Upper lobe of left lung (tissue), 4 donors: ENCODE measurements at regions not wholly inside any gene's neighbourhood (a gene's known extent, or its start where the extent isn't known, plus 50 kb on each side); places are given as distances from the start of the nearest gene placed in this dataset.

Source experiments
- EP300 ChIP-seq, 4 donors: sonication (generic); formaldehyde crosslinking; IDR thresholded peaks; one replicate each; pipeline ENCODE4 v1.5.1; 2017; ENCODE audit warnings: antibody characterized with exemption in 4 of 4, control low read depth in 2 of 4
- POLR2A ChIP-seq, 4 donors: fragments of 450-650 bp; IDR thresholded peaks; one replicate each; pipeline ENCODE4 v1.5.1; 2016 to 2017; ENCODE audit warnings: antibody characterized with exemption in 4 of 4, mild to moderate bottlenecking in 2 of 4
- POLR2AphosphoS5 ChIP-seq, 2 donors: sonication (generic); formaldehyde crosslinking; IDR thresholded peaks; one replicate each; pipeline ENCODE4 v1.5.1; 2017; ENCODE audit warnings: antibody characterized with exemption in 2 of 2
- TF ChIP-seq, protein P1 (sequence below), 6 experiments: fragments of 450-650 bp in 4 of 6; fragments of 200-600 bp in 2 of 6; sonication (generic) in 2 of 6; IDR thresholded peaks; one replicate each; pipeline ENCODE4 v1.5.1; 2016 to 2019; ENCODE audit warnings: antibody characterized with exemption in 6 of 6

DNA sequence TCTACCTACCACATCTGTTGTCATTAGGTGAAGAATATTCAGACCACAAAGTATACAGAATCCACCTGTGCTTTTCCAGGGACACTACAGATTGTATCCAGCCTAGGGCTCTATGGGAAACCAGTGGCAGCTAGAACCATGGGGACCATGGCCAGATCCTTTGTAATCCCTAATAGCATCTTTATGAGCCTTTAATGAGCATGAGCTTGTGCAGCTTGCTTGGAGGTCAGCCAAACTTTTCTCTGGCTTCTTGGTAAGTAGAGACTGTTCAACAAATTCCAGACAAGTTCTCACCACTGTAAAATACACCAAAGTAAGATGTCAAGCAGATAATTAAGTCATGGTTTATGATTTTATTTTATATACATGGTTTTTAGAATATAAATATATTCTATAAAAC, 301.6 kb upstream of the ADGRB3 start:
- TF ChIP-seq EP300 (IDR thresholded peaks at IDR 0.05) (no peak), POLR2AphosphoS5 (IDR thresholded peaks at IDR 0.05) (no peak), POLR2A (IDR thresholded peaks at IDR 0.05) (no peak)
- TF ChIP-seq, protein P1, sequence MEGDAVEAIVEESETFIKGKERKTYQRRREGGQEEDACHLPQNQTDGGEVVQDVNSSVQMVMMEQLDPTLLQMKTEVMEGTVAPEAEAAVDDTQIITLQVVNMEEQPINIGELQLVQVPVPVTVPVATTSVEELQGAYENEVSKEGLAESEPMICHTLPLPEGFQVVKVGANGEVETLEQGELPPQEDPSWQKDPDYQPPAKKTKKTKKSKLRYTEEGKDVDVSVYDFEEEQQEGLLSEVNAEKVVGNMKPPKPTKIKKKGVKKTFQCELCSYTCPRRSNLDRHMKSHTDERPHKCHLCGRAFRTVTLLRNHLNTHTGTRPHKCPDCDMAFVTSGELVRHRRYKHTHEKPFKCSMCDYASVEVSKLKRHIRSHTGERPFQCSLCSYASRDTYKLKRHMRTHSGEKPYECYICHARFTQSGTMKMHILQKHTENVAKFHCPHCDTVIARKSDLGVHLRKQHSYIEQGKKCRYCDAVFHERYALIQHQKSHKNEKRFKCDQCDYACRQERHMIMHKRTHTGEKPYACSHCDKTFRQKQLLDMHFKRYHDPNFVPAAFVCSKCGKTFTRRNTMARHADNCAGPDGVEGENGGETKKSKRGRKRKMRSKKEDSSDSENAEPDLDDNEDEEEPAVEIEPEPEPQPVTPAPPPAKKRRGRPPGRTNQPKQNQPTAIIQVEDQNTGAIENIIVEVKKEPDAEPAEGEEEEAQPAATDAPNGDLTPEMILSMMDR (IDR thresholded peaks at IDR 0.05): no peak
